ENCODE measurements at regions not wholly inside any gene's neighbourhood (a gene's known extent, or its start where the extent isn't known, plus 50 kb on each side); places are given as distances from the start of the nearest gene placed in this dataset.

- no peaks in the 10 kb centered on the region for H4K20me1 ChIP-seq (ENCODE audit: insufficient read depth, low read length)
- H3K27me3 ChIP-seq (ENCODE audit: insufficient read depth, low read length, poor library complexity) = no peaks in the 10 kb centered on the region
- DNase-seq = no peak
- no peak overlapping the region for H3K4me2 ChIP-seq (ENCODE audit: insufficient read depth, low read length)
- ATAC-seq (ENCODE audit: insufficient read depth, low read depth) = no peak
- H3K79me2 ChIP-seq (ENCODE audit: insufficient read depth, low read length) = no peaks in the 10 kb centered on the region
- H3K4me1 ChIP-seq (ENCODE audit: insufficient read depth, low read length) = no peaks in the 10 kb centered on the region
- no peak overlapping the region for H3K4me3 ChIP-seq (ENCODE audit: low read depth in 1 of 2, low read length in 2 of 2)
- H3K36me3 ChIP-seq (ENCODE audit: insufficient read depth, low read length) = no peaks in the 10 kb centered on the region
- TF ChIP-seq CTCF (IDR thresholded peaks at IDR 0.05; ENCODE audit: borderline replicate concordance, extremely low read depth, low read length, poor library complexity, severe bottlenecking) = no peak
- no peak for TF ChIP-seq EZH2 (IDR thresholded peaks at IDR 0.05; ENCODE audit: borderline replicate concordance, low read depth, low read length, severe bottlenecking)
- H2AFZ ChIP-seq (ENCODE audit: low read depth, low read length) = no peak overlapping the region
- H3K9ac ChIP-seq (ENCODE audit: low read depth, low read length) = no peak overlapping the region
- H3K27ac ChIP-seq (ENCODE audit: low read length) = no peak overlapping the region
- no peaks in the 10 kb centered on the region for H3K9me3 ChIP-seq (ENCODE audit: insufficient read depth, low read length, severe bottlenecking)
Observed at GRCh38 chr2:67510745-67511144, 113.6 kb downstream of the ETAA1 start.

GRCh38 chr2:67514515-67514914 lies 117.4 kb downstream of the ETAA1 start:
- H3K27me3 ChIP-seq (ENCODE audit: insufficient read depth, low read length, poor library complexity) = no peaks in the 10 kb centered on the region
- H3K4me1 ChIP-seq (ENCODE audit: insufficient read depth, low read length) = no peaks in the 10 kb centered on the region
- ATAC-seq (ENCODE audit: insufficient read depth, low read depth) (no peak), DNase-seq (no peak)
- H3K9ac ChIP-seq (ENCODE audit: low read depth, low read length) = no peak overlapping the region
- no peaks in the 10 kb centered on the region for H3K36me3 ChIP-seq (ENCODE audit: insufficient read depth, low read length)
- no peaks in the 10 kb centered on the region for H3K9me3 ChIP-seq (ENCODE audit: insufficient read depth, low read length, severe bottlenecking)
- no peaks in the 10 kb centered on the region for H3K79me2 ChIP-seq (ENCODE audit: insufficient read depth, low read length)
- H3K27ac ChIP-seq (ENCODE audit: low read length) = no peak overlapping the region
- H2AFZ ChIP-seq (ENCODE audit: low read depth, low read length) = no peak overlapping the region
- no peak overlapping the region for H3K4me3 ChIP-seq (ENCODE audit: low read depth in 1 of 2, low read length in 2 of 2)
- no peak overlapping the region for H3K4me2 ChIP-seq (ENCODE audit: insufficient read depth, low read length)
- TF ChIP-seq CTCF (IDR thresholded peaks at IDR 0.05; ENCODE audit: borderline replicate concordance, extremely low read depth, low read length, poor library complexity, severe bottlenecking) = no peak
- TF ChIP-seq EZH2 (IDR thresholded peaks at IDR 0.05; ENCODE audit: borderline replicate concordance, low read depth, low read length, severe bottlenecking) = no peak
- H4K20me1 ChIP-seq (ENCODE audit: insufficient read depth, low read length) = no peaks in the 10 kb centered on the region

- Histone ChIP-seq H3K9me3 (ENCODE audit: insufficient read depth, low read length, severe bottlenecking) (no peaks in the 10 kb centered on the region), H3K27ac (ENCODE audit: low read length) (no peak overlapping the region), H2AFZ (ENCODE audit: low read depth, low read length) (no peak overlapping the region), H3K4me2 (ENCODE audit: insufficient read depth, low read length) (no peak overlapping the region), H4K20me1 (ENCODE audit: insufficient read depth, low read length) (no peaks in the 10 kb centered on the region), H3K9ac (ENCODE audit: low read depth, low read length) (no peak overlapping the region), H3K4me1 (ENCODE audit: insufficient read depth, low read length) (no peaks in the 10 kb centered on the region), H3K79me2 (ENCODE audit: insufficient read depth, low read length) (no peaks in the 10 kb centered on the region), H3K27me3 (ENCODE audit: insufficient read depth, low read length, poor library complexity) (no peaks in the 10 kb centered on the region), H3K36me3 (ENCODE audit: insufficient read depth, low read length) (no peaks in the 10 kb centered on the region), H3K4me3 (ENCODE audit: low read depth in 1 of 2, low read length in 2 of 2) (no peak overlapping the region)
- TF ChIP-seq CTCF (IDR thresholded peaks at IDR 0.05; ENCODE audit: borderline replicate concordance, extremely low read depth, low read length, poor library complexity, severe bottlenecking) (no peak), EZH2 (IDR thresholded peaks at IDR 0.05; ENCODE audit: borderline replicate concordance, low read depth, low read length, severe bottlenecking) (no peak)
- DNase-seq (no peak), ATAC-seq (ENCODE audit: insufficient read depth, low read depth) (no peak)
Observed at GRCh38 chr2:67515056-67515455, 117.9 kb downstream of the ETAA1 start.

- H2AFZ ChIP-seq (ENCODE audit: low read depth, low read length) = no peak overlapping the region
Observed at GRCh38 chr2:67515538-67515937, 118.4 kb downstream of the ETAA1 start.

More at GRCh38 chr2:67515538-67515937, 118.4 kb downstream of the ETAA1 start:
- H3K27me3 ChIP-seq (ENCODE audit: insufficient read depth, low read length, poor library complexity) = no peaks in the 10 kb centered on the region
- H3K4me2 ChIP-seq (ENCODE audit: insufficient read depth, low read length) = no peak overlapping the region
- DNase-seq = no peak
- TF ChIP-seq CTCF (IDR thresholded peaks at IDR 0.05; ENCODE audit: borderline replicate concordance, extremely low read depth, low read length, poor library complexity, severe bottlenecking) (no peak), EZH2 (IDR thresholded peaks at IDR 0.05; ENCODE audit: borderline replicate concordance, low read depth, low read length, severe bottlenecking) (no peak)
- H3K4me1 ChIP-seq (ENCODE audit: insufficient read depth, low read length) = no peaks in the 10 kb centered on the region
- H3K9me3 ChIP-seq (ENCODE audit: insufficient read depth, low read length, severe bottlenecking) = no peaks in the 10 kb centered on the region
- ATAC-seq (ENCODE audit: insufficient read depth, low read depth) = no peak
- H3K4me3 ChIP-seq (ENCODE audit: low read depth in 1 of 2, low read length in 2 of 2) = no peak overlapping the region
- H3K9ac ChIP-seq (ENCODE audit: low read depth, low read length) = no peak overlapping the region
- no peaks in the 10 kb centered on the region for H3K36me3 ChIP-seq (ENCODE audit: insufficient read depth, low read length)
- H3K79me2 ChIP-seq (ENCODE audit: insufficient read depth, low read length) = no peaks in the 10 kb centered on the region
- no peaks in the 10 kb centered on the region for H4K20me1 ChIP-seq (ENCODE audit: insufficient read depth, low read length)
- no peak overlapping the region for H3K27ac ChIP-seq (ENCODE audit: low read length)

All from DND-41 (cell line).